Fibroblast of skin of left quadriceps (primary cell): ENCODE measurements at regions not wholly inside any gene's neighbourhood (a gene's known extent, or its start where the extent isn't known, plus 50 kb on each side); places are given as distances from the start of the nearest gene placed in this dataset.

Experiments used
- DNase-seq, 2 experiments: peaks; one replicate each; pipeline ENCODE4 v3.0.0-alpha.2; 2013; ENCODE audit warnings: low read depth in 2 of 2

- DNase-seq: no peak
Observed at GRCh38 chr3:86176445-86176784, 814.5 kb downstream of the VGLL3 start.

GRCh38 chr3:86175593-86176444 is 815.1 kb downstream of the VGLL3 start:
- DNase-seq: no peak

- no peak for DNase-seq
Observed at GRCh38 chr3:86175051-86175536, 815.9 kb downstream of the VGLL3 start.

- no peak for DNase-seq
Observed at GRCh38 chr3:86173401-86173800, 817.5 kb downstream of the VGLL3 start.

- no peak for DNase-seq
Observed at GRCh38 chr3:86168512-86168911, 822.4 kb downstream of the VGLL3 start.

- no peak for DNase-seq
Observed at GRCh38 chr3:86162521-86162920, 828.4 kb downstream of the VGLL3 start.

GRCh38 chr3:86161493-86161892 is 829.5 kb downstream of the VGLL3 start:
- DNase-seq: no peak

- DNase-seq: no peak
Observed at GRCh38 chr3:86152620-86153019, 838.3 kb downstream of the VGLL3 start.

GRCh38 chr3:86149054-86149453 is 841.9 kb downstream of the VGLL3 start:
- DNase-seq: no peak

GRCh38 chr3:86147119-86147518 is 843.8 kb downstream of the VGLL3 start:
- DNase-seq: no peak

GRCh38 chr3:86126552-86126951 is 864.4 kb downstream of the VGLL3 start:
- no peak for DNase-seq
